ENCODE measurements at regions not wholly inside any gene's neighbourhood (a gene's known extent, or its start where the extent isn't known, plus 50 kb on each side); places are given as distances from the start of the nearest gene placed in this dataset.

DNA sequence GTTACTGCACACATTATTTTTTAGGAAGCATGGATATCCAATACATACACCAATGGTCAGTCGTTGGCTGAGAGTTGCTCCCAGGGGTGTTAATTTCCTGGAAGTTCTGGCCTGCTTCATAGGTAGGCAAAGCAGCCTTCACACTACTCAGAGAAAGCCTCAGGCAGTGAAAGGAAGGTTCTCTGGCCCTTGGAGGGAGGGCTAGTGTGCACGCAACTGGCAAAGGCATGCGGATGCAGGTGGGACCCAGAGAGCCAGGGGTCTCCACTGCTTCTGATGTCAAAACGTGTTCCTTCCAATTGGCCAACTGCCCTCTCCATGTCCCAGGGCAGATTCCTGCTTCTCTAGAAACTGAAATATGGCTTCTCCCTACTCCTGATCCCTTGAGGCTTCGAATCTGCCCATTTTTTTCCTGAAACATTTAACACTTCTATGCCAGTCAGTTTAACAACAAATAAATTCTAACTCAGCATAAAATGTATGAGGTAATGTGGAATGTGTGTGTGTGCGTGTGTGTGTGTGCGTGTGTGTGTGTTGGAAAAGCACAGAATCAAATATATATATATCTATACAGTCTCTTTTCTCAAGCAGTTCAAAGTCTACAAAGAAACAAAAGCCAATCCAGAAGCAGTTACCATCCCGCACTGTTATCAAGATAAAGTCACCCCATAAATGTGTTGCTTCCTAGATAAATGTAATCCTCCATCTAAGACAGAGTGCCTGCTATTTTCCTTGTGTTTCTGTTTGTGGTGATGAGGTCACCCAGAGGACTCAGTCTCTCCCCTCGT, 94.0 kb upstream of the HIVEP1 start:
- H3K36me3 ChIP-seq (ENCODE audit: control insufficient read depth, insufficient read depth, low read length): no peaks in the 10 kb centered on the region
- H3K27me3 ChIP-seq (ENCODE audit: control insufficient read depth, insufficient read depth, low read length): no peaks in the 10 kb centered on the region
- no peak for DNase-seq (ENCODE audit: low read depth)
- H3K4me3 ChIP-seq (ENCODE audit: low read depth, low read length): no peak overlapping the region
- TF ChIP-seq, protein P1, sequence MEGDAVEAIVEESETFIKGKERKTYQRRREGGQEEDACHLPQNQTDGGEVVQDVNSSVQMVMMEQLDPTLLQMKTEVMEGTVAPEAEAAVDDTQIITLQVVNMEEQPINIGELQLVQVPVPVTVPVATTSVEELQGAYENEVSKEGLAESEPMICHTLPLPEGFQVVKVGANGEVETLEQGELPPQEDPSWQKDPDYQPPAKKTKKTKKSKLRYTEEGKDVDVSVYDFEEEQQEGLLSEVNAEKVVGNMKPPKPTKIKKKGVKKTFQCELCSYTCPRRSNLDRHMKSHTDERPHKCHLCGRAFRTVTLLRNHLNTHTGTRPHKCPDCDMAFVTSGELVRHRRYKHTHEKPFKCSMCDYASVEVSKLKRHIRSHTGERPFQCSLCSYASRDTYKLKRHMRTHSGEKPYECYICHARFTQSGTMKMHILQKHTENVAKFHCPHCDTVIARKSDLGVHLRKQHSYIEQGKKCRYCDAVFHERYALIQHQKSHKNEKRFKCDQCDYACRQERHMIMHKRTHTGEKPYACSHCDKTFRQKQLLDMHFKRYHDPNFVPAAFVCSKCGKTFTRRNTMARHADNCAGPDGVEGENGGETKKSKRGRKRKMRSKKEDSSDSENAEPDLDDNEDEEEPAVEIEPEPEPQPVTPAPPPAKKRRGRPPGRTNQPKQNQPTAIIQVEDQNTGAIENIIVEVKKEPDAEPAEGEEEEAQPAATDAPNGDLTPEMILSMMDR (IDR thresholded peaks at IDR 0.05; ENCODE audit: insufficient read depth, low read length, poor library complexity, severe bottlenecking): no peak

DNA sequence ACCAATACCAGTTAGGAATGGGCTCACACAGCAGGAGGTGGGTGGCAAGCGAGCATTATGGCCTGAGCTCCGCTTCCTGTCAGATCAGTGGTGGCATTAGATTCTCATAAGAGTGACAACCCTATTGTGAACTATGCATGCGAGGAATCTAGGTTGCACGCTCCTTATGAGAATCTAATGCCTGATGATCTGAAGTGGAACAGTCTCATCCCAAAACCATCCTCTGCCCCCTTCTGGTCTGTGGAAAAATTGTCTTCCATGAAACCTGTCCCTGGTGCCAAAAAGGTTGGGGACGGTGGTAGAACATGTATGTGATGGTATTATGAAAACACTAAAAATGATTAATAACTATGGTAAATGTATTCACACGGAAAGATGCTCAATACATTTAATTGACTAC, 99.7 kb upstream of the HIVEP1 start:
- TF ChIP-seq, protein P1 (IDR thresholded peaks at IDR 0.05; ENCODE audit: insufficient read depth, low read length, poor library complexity, severe bottlenecking): no peak
- Histone ChIP-seq H3K27me3 (ENCODE audit: control insufficient read depth, insufficient read depth, low read length) (no peaks in the 10 kb centered on the region), H3K36me3 (ENCODE audit: control insufficient read depth, insufficient read depth, low read length) (no peaks in the 10 kb centered on the region), H3K4me3 (ENCODE audit: low read depth, low read length) (no peak overlapping the region)
- DNase-seq (ENCODE audit: low read depth): no peak

DNA sequence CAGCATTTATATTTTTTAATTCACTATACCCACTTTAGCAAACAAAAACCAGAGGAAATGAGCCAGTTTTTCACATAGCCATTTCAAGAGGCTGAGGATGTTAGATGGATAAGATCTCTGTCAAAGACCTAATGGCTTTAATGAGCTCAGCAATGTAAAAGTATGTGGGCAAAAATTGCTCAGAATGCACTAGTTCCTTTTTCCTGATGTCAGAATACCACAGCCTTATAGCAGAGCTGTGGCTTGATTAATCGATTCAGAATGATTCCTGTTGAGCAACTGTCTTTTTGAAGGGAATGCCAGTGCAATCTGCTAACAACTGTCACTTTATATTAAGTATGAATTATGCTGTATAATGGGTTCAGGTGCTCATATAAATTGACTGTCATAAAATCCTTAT, 100.6 kb upstream of the HIVEP1 start:
- Histone ChIP-seq H3K27me3 (ENCODE audit: control insufficient read depth, insufficient read depth, low read length) (no peaks in the 10 kb centered on the region), H3K4me3 (ENCODE audit: low read depth, low read length) (no peak overlapping the region), H3K36me3 (ENCODE audit: control insufficient read depth, insufficient read depth, low read length) (no peaks in the 10 kb centered on the region)
- DNase-seq (ENCODE audit: low read depth): no peak
- TF ChIP-seq, protein P1 (IDR thresholded peaks at IDR 0.05; ENCODE audit: insufficient read depth, low read length, poor library complexity, severe bottlenecking): no peak

DNA sequence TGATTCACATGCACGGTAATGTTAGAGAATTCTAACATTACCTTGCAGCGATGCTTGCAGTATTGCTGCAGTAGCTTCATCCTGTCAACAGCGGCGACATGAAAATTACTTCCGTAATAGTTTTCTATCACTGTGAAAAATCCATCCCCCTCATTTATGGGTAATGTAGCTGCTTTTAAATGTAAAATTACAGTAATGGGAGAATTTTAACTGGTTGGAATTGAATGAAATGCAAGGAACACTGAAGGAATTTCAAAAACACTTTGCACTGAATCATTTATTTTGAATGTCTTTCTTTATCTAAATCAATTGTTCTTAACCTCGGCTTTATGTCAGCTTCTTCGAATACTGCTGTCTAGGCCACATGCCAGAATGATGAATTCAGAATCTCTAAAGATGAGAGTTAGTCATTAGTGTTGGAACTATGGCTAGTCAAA, 102.4 kb upstream of the HIVEP1 start:
- DNase-seq (ENCODE audit: low read depth): no peak
- TF ChIP-seq, protein P1 (IDR thresholded peaks at IDR 0.05; ENCODE audit: insufficient read depth, low read length, poor library complexity, severe bottlenecking): no peak
- Histone ChIP-seq H3K36me3 (ENCODE audit: control insufficient read depth, insufficient read depth, low read length) (no peaks in the 10 kb centered on the region), H3K4me3 (ENCODE audit: low read depth, low read length) (no peak overlapping the region), H3K27me3 (ENCODE audit: control insufficient read depth, insufficient read depth, low read length) (no peaks in the 10 kb centered on the region)

DNA sequence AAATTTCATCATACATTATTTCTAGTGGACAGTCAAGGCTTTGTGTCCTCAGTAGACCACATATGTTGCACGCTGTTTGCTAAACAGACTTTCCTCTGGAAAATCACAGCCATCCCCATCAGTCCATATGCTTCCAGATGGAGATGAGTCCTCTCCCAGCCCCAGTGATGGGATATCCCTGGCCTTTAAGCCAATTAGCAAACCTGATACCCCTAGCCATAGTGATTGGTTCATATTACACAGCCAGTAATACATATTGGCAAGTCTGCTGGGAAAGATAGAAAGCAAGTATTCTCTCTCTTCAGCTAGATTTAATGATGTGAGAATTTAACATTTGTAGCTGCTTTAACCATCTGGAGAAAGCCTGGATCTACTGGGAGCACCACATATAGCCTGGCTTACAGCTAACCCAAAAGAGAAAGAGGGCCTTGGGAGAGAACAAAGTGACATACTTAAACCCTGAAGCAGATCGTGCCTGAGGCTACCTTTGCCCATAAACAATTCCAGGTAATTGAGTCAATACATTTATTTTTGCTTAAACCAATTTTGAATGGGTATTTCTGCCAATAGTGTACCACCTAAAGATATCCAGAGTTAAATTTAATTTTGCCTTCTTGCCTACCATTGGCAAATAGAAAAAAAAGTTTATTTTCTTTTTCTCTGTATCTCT, 103.5 kb upstream of the HIVEP1 start:
- Histone ChIP-seq H3K36me3 (ENCODE audit: control insufficient read depth, insufficient read depth, low read length) (no peaks in the 10 kb centered on the region), H3K27me3 (ENCODE audit: control insufficient read depth, insufficient read depth, low read length) (no peaks in the 10 kb centered on the region), H3K4me3 (ENCODE audit: low read depth, low read length) (no peak overlapping the region)
- DNase-seq (ENCODE audit: low read depth): no peak
- TF ChIP-seq, protein P1 (IDR thresholded peaks at IDR 0.05; ENCODE audit: insufficient read depth, low read length, poor library complexity, severe bottlenecking): no peak

Measured in kidney epithelial cell (primary cell).